GM10266 (cell line): ENCODE measurements at regions not wholly inside any gene's neighbourhood (a gene's known extent, or its start where the extent isn't known, plus 50 kb on each side); places are given as distances from the start of the nearest gene placed in this dataset.

ENCODE experiments used
- DNase-seq: peaks from one replicate; pipeline ENCODE4 v3.0.0; 2012; ENCODE audit errors: extremely low spot score
- CTCF ChIP-seq: IDR thresholded peaks from 2 replicates; pipeline ENCODE4 v1.5.1; 2012; ENCODE audit warnings: mild to moderate bottlenecking, low read depth; ENCODE audit not compliant: control insufficient read depth, insufficient read depth; ENCODE audit errors: missing control alignments

- no peak for TF ChIP-seq CTCF
- no peak for DNase-seq
These were observed 173.2 kb downstream of the CAND1 start for GRCh38 chr12:67442347-67442841.

GRCh38 chr12:67442896-67443295, 173.7 kb downstream of the CAND1 start:
- TF ChIP-seq CTCF = no peak
- DNase-seq = no peak

GRCh38 chr12:67444542-67444941, 175.4 kb downstream of the CAND1 start:
- TF ChIP-seq CTCF = no peak
- no peak for DNase-seq

- no peak for DNase-seq
- TF ChIP-seq CTCF = no peak
These were observed 177.6 kb downstream of the CAND1 start for GRCh38 chr12:67446716-67447115.

- no peak for TF ChIP-seq CTCF
- DNase-seq = no peak
These were observed 178.0 kb downstream of the CAND1 start for GRCh38 chr12:67447180-67447579.

GRCh38 chr12:67449591-67450052, 180.5 kb downstream of the CAND1 start:
- TF ChIP-seq CTCF = no peak
- no peak for DNase-seq

- DNase-seq = no peak
- no peak for TF ChIP-seq CTCF
These were observed 181.3 kb downstream of the CAND1 start for GRCh38 chr12:67450441-67450840.

GRCh38 chr12:67451206-67451605, 182.0 kb downstream of the CAND1 start:
- DNase-seq = no peak
- TF ChIP-seq CTCF = peak; percentile 2
